ENCODE measurements at regions not wholly inside any gene's neighbourhood (a gene's known extent, or its start where the extent isn't known, plus 50 kb on each side); places are given as distances from the start of the nearest gene placed in this dataset.
"Not testable (repeated sequence)": the region's sequence is repeated elsewhere in the genome, so short reads cannot be mapped to it uniquely, and the experiment has no call there.

GRCh38 chr3:102906818-102907217 is 472.0 kb downstream of the ZPLD1 start:
- DNase-seq (ENCODE audit: low spot score), result no peak

DNA sequence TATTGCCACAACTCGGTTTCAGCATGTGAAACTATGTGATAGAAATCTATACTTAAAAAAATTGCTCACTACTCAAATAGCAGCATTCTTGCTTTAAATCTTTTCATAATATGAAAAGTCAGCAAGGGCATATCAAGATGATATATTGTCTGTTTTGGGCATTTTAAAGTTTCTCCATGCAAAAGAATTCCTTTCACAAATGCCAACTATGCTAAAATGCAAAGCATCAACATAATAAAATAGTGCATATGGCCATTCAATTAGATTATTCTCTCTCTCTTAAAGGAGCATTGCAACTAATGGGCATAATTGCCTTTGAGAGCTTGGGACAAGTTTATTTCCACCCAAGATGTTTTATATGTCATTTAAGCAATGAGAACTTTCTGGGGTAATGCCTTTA is 475.1 kb downstream of the ZPLD1 start:
- no peak for DNase-seq (ENCODE audit: low spot score)

- DNase-seq (ENCODE audit: low spot score), result no peak
Measured at GRCh38 chr3:102916532-102916931, 481.7 kb downstream of the ZPLD1 start.

DNA sequence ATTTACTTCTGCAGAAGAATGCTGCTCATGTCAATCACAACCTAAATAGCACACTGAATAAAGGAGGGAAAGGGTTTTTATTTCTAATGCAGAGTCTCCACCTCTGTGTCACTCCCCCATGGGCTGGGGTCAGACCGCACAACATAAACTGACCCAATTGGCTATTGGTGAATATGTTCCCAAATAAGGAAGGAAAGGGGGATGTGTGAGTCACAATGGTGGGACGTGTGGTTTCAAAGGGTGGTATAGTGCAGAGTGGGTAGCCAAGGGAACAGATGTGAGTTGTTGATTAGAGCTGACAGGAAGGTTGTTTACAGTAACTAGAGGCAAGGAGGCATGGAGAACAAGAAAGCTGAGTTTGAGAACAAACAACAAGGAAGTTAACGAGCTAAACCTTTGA is 491.8 kb downstream of the ZPLD1 start:
- DNase-seq (ENCODE audit: low spot score), result no peak

- DNase-seq (ENCODE audit: low spot score), result no peak
Measured at GRCh38 chr3:102933377-102933776, 498.6 kb downstream of the ZPLD1 start.

DNA sequence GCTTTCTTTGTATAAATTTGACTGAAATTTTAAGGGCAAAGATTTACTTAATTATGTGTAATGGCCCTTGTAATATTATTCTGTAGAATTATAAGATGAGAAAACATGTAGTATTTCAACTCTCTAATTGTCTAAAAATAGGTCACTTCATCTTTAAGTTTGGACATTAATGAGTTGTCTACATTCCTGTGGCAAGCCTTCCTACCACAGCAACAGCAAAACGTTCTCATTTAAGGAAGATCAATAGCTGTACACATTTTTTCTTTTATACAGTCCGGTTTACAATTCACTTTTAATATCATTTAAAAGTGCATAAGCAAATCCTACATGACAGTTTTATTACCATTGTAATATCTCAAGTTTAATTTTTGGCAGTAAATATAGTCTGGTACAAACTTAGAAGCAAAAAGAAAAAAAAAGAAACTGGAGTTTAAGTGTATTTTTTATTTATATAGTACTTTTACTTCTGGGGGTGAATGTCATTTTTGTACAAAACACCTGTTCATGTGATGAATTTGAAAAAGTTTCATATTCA is 501.8 kb downstream of the ZPLD1 start:
- DNase-seq (ENCODE audit: low spot score), result no peak

DNA sequence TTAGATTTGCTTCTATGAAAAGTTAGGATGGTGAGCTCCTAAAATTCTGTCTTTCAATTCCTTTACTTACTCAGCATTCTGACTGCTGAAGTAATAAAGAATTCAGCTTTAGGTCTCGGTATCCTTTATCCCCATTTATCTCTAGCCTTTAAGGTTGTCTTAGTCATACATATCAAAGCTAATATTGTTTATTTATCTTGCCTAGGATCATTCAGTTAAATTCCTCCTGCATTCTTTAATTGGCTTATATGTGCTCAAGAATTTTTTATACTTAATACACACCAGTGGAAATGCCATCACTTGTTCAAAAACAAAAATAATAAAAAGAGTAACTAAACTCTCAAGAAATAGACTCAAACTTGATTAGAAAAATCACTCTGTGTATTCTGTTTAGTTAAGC is 507.0 kb downstream of the ZPLD1 start:
- DNase-seq (ENCODE audit: low spot score), result no peak

DNA sequence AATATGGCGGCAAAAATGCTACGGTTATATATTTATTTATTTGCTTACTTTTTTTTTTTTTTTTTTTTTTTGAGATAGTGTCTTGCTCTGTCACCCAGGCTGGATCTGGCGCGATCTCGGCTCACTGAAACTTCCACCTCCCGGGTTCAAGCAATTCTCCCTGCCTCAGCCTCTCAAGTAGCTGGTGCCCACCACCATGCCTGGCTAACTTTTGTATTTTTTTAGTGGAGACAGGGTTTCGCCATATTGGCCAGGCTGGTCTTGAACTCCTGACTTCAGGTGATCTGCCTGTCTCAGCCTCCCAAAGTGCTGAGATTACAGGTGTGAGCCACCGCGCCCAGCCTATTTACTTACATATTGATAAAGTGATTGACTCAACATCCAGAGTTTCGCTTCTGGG is 511.6 kb downstream of the ZPLD1 start:
- not testable (repeated sequence) for DNase-seq (ENCODE audit: low spot score)

DNA sequence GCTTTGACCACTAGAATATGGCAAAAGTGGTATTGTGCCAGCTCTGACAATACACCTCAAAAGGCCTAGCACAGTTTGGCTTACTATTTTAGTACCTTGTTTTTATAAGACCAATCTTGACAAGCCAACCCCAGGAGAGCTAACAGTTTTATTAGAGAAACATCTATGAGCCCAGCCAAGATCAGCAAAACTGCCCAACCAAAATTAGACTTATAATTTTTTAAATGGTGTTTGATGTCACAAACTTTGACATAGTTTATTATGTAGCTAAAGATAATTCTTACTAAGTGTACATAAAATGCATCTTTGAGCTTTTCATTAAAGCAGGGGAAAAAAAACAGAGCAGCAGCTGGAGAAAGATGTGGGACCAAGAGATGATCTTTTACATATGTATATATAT is 537.5 kb downstream of the ZPLD1 start:
- no peak for DNase-seq (ENCODE audit: low spot score)

GRCh38 chr3:102974333-102974732 is 539.5 kb downstream of the ZPLD1 start:
- DNase-seq (ENCODE audit: low spot score), result no peak

DNA sequence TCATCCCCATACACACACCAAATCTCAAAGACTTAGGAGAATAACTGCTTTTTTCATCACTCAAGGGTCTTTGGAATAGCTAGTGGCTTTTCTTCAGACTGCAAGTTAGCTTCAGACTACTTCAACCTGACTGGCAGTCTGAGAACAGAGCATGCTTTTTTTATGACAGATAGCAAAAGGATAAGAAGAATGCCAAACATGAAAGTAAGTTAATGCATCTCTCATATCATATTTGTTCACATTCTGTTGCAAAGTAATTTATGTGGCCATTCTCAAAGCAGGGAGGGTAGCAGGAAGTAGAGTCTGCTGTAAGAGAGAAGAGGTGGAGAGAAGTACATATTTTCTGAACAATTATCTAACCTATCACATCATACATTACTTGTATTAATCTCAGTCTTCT is 544.4 kb downstream of the ZPLD1 start:
- no peak for DNase-seq (ENCODE audit: low spot score)

- no peak for DNase-seq (ENCODE audit: low spot score)
Measured at GRCh38 chr3:102979682-102980354, 545.0 kb downstream of the ZPLD1 start.

DNA sequence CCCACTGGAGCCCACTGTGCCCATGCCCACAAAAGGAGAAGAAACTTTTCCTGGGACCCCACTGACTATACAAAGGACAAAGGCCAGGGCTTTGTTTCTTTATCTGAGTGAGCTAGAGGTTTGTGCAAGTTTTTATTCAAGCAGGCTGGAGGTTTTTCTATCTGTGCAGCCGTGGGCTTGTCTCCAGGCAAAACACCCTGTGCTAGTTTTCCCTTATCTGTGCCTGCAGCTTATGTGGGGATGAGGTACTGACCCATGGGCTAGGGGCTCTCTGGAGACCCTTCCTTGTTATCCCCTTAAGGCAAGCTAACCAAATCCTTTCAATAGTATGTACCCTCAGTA is 545.5 kb downstream of the ZPLD1 start:
- no peak for DNase-seq (ENCODE audit: low spot score)

DNA sequence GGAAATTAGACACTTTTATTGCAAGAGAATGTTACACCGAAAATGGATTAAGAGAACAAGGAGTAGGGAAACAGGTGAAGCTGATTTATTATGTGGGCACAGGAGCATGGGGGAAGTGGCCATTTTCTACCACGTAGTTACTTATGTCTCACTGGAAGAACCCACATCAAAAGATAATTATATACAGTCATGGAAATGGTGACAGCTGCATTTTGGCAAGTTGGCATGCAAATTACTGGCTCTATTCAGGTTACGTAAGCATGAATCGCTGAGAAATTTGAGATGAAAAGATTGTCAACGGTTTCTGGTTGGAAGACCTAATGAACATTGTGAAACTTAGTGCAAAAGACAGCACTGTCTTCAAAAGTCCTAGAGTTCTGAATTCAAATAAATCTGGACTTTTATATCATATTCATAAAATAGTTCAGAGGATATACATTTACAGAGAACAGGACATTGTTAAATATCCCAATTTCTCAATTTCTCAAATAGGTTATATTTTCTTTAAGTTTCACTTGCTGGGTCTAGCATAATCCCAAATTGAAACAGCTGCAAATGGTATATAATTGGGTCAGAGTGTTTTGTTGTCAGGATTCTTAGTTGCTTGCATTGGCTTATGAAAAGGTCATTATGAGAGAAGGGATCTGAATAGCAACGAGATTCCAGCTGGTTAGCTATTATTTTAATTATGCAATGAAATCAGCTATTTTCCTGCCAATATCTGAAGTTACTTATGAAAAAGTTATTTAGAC is 567.8 kb downstream of the ZPLD1 start:
- no peak for DNase-seq (ENCODE audit: low spot score)

GRCh38 chr3:103006526-103007183 is 571.8 kb downstream of the ZPLD1 start:
- no peak for DNase-seq (ENCODE audit: low spot score)

GRCh38 chr3:103009609-103010008 is 574.8 kb downstream of the ZPLD1 start:
- DNase-seq (ENCODE audit: low spot score), result no peak

- no peak for DNase-seq (ENCODE audit: low spot score)
Measured at GRCh38 chr3:103025880-103026279, 591.1 kb downstream of the ZPLD1 start.

- no peak for DNase-seq (ENCODE audit: low spot score)
Measured at GRCh38 chr3:103033841-103034240, 599.0 kb downstream of the ZPLD1 start.

DNA sequence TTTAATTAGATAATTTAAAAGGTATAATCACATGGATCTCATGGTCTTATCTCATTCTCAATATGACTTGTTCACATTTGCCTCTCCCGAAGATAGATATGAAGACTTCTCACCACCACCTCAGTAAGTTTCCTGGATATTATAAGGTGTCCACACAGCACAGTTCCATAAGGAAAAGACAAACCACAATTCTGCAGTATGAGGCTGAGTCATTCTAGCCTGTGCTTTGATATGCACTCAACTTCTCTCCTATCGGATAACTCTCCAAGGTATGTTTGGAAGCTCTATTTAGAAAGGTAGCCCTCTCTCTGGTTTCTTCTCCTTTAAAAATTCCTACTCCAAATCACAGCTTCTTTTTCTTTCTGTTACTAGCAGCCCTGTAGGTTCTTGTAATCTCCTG is 612.8 kb downstream of the ZPLD1 start:
- no peak for DNase-seq (ENCODE audit: low spot score)

DNA sequence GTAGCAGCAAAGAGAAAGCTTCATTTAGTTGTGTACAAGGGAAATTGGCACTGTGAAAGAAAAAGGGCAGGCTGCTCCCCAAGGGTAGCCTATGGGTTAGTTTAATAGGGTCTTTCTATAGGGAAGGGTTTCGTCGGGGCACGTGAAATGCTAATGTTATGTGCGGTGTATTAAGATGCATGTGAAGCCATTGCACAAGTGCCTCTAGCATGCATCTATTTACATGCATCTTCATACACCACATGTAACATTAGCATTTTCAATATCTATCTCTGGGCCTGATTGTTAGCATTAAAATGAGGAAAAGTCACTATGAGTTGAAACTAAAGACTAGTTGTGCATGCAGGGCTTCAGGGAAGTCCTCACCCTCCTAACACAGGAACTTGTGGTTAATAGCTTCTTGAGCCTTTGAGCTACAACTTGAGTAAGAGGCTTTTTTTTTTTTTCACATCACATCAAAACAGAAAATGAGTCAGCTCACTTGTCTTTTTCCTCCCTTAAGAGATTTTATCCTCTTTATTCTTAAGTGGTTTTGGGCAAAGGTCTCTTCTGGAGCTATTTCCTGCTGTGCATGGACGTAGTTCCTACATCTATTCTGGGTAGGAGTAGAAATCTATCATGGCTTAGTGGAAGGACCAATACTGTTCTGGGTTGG is 613.4 kb downstream of the ZPLD1 start:
- no peak for DNase-seq (ENCODE audit: low spot score)

GRCh38 chr3:103052236-103052830 is 617.5 kb downstream of the ZPLD1 start:
- no peak for DNase-seq (ENCODE audit: low spot score)

DNA sequence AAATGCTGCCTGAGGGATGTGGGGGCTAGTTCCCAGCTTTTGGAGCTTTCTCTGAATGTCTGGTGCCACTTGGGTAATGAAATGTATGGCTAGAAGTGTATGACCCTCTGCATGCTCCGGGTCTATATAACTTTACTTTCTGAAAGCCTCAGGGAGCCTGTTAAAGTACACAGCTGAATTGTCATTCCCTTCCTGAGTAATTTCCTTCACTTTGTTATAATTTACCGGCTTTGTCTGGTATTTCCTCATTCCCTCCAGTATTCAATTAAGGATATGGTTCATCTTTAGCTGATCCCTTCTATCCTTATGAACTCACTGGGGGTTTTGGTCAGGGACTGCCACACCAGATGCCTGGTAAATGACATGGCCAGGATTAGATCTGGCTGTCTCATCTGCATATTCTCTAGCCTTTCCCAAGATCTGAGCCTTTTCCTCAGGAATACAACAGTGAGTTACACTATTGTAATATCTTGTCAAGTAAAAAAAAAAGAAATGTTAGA is 620.3 kb downstream of the ZPLD1 start:
- DNase-seq (ENCODE audit: low spot score), result no peak
